ENCODE measurements at regions not wholly inside any gene's neighbourhood (a gene's known extent, or its start where the extent isn't known, plus 50 kb on each side); places are given as distances from the start of the nearest gene placed in this dataset.
"Not testable (repeated sequence)": the region's sequence is repeated elsewhere in the genome, so short reads cannot be mapped to it uniquely, and the experiment has no call there.

DNA sequence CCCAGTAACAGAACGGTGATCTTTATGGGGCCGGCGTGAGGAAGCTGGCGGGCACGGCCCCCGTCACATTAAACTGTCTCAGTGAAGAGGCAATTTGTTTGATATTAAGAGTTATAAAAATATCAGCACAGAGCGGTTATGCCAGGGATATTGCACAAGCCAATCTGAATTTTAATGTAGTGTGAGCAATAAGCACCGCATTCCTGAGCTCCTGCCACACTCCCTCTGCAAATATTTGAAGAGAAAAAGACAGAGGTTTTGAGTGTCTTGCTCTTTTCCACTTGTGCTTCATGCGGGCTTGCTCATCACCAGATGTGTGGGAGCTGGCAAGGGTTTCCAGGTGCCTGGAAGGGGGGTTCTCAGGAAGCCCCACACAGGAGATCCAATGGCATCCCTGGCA is 50.3 kb upstream of the PAX8 start:
- not testable (repeated sequence) for H3K36me3 Mint-ChIP-seq; H3K9me3 Mint-ChIP-seq; H3K27ac Mint-ChIP-seq; H3K4me3 Mint-ChIP-seq; ATAC-seq (ENCODE audit: low read depth in 2 of 2); DNase-seq
- H3K4me1 Mint-ChIP-seq, result peaks cover 12 to 15% (median 12%) of the 10 kb centered on the region in 3 donors
- peaks cover 26 to 41% (median 35%) of the 10 kb centered on the region in 3 donors for H3K27me3 Mint-ChIP-seq

DNA sequence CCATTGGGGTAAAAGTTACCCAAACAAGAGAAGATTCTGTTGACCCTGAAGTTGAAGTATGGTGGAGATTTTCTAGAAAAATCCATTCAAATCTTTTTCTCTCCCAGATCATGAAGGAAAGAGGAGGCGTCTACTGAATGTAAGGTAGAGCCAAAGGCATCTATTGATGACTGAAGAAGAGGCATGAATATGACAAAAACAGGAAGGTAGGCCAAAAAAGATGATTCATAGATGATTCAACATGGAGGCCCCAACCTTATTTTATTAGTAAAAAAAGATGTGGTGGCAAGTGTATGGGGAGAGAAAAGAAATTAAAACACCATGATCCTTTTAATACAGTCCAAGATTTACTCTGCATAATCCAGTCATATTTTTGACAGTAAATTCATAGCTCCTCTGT is 49.9 kb upstream of the PAX8 start:
- not testable (repeated sequence) for H3K36me3 Mint-ChIP-seq; ATAC-seq (ENCODE audit: low read depth in 2 of 2); DNase-seq; H3K4me3 Mint-ChIP-seq; H3K27ac Mint-ChIP-seq; H3K9me3 Mint-ChIP-seq
- Mint-ChIP-seq H3K27me3 (peaks cover 26 to 41% (median 35%) of the 10 kb centered on the region in 3 donors), H3K4me1 (peaks cover 12 to 15% (median 12%) of the 10 kb centered on the region in 3 donors)

All from naive B cell (primary cell).